ENCODE measurements at regions not wholly inside any gene's neighbourhood (a gene's known extent, or its start where the extent isn't known, plus 50 kb on each side); places are given as distances from the start of the nearest gene placed in this dataset.

DNA sequence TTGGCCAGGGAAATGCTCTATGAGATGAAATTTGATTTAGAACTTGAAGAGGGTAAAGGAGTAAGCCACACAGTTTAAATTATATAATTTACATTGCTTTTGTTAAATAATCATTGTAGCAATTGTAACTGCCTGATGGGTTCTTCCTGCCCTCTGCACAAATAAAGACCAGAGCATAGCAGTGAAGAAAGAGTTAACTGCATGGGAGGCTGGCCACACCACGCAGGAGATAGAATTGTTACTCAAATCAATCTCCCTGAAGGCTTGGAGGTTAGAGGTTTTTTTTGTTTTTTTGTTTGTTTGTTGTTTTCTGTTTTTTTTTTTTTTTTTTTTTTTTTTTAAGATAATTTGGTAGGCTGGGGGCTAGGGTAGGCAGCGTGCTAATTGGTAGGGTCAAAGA lies 467.0 kb upstream of the GOT2 start:
- TF ChIP-seq POLR2A (IDR thresholded peaks at IDR 0.05): no peak
- TF ChIP-seq, protein P1, sequence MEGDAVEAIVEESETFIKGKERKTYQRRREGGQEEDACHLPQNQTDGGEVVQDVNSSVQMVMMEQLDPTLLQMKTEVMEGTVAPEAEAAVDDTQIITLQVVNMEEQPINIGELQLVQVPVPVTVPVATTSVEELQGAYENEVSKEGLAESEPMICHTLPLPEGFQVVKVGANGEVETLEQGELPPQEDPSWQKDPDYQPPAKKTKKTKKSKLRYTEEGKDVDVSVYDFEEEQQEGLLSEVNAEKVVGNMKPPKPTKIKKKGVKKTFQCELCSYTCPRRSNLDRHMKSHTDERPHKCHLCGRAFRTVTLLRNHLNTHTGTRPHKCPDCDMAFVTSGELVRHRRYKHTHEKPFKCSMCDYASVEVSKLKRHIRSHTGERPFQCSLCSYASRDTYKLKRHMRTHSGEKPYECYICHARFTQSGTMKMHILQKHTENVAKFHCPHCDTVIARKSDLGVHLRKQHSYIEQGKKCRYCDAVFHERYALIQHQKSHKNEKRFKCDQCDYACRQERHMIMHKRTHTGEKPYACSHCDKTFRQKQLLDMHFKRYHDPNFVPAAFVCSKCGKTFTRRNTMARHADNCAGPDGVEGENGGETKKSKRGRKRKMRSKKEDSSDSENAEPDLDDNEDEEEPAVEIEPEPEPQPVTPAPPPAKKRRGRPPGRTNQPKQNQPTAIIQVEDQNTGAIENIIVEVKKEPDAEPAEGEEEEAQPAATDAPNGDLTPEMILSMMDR (IDR thresholded peaks at IDR 0.05 in 4 of 5, conservative IDR thresholded peaks at IDR 0.05 in 1 of 5): no peak
